CD4-positive, alpha-beta T cell treated with Interleukin-4 for 1 hour (primary cell): ENCODE measurements at regions not wholly inside any gene's neighbourhood (a gene's known extent, or its start where the extent isn't known, plus 50 kb on each side); places are given as distances from the start of the nearest gene placed in this dataset.
"Not testable (repeated sequence)": the region's sequence is repeated elsewhere in the genome, so short reads cannot be mapped to it uniquely, and the experiment has no call there.

Experiments
- DNase-seq, 2 donors: peaks; one replicate each; pipeline ENCODE4 v3.0.0-alpha.2; 2020 to 2022

- DNase-seq, result no peak
Measured at GRCh38 chr6:109253366-109253765, 128.9 kb downstream of the CD164 start.

DNA sequence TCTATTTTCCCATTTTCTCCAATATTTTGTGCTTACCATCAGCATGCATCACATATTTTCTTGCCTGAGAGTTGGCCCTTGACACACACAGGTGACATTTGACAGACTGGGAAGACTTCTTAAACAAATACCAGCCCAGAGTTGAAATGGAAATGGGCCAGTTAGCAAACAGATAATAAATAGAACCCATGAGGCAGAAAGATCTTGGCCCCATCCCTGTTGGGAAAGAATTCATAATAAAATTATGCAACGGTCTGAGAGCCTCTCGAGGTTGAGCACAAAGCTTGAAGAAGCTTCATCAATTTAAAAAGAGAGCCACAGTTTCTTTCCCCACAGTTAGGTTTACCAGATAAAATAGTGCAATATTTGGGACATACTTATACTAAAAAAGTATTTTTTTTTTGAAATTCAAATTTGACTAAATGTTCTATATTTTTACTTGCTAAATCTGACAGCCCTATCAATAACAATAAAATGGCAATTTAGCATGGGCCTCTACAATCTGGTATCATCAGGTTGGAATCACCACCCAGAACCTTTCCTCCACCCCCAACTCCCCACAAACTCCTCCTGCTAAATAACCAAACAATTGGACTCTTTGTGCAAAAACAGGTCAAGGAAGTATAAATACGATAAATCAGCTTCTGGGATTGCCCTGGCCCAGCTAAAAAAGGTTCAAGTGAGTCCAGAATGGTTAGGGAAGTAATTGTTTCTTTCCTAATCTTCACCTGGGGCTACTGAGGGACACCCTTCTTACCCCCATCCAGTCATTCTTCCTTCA is 129.8 kb downstream of the CD164 start:
- DNase-seq, result no peak

- no peak for DNase-seq
Measured at GRCh38 chr6:109251839-109252238, 130.4 kb downstream of the CD164 start.

GRCh38 chr6:109250544-109251156 is 131.6 kb downstream of the CD164 start:
- DNase-seq, result not testable (repeated sequence)

- no peak for DNase-seq
Measured at GRCh38 chr6:109243863-109244825, 138.1 kb downstream of the CD164 start.

- no peak for DNase-seq
Measured at GRCh38 chr6:109242925-109243324, 139.3 kb downstream of the CD164 start.

GRCh38 chr6:109242029-109242428 is 140.2 kb downstream of the CD164 start:
- no peak for DNase-seq

- DNase-seq, result peak in 1 of 2 donors; percentile 6
Measured at GRCh38 chr6:109241199-109241598, 141.1 kb downstream of the CD164 start.

GRCh38 chr6:109240370-109241084 is 141.7 kb downstream of the CD164 start:
- no peak for DNase-seq

DNA sequence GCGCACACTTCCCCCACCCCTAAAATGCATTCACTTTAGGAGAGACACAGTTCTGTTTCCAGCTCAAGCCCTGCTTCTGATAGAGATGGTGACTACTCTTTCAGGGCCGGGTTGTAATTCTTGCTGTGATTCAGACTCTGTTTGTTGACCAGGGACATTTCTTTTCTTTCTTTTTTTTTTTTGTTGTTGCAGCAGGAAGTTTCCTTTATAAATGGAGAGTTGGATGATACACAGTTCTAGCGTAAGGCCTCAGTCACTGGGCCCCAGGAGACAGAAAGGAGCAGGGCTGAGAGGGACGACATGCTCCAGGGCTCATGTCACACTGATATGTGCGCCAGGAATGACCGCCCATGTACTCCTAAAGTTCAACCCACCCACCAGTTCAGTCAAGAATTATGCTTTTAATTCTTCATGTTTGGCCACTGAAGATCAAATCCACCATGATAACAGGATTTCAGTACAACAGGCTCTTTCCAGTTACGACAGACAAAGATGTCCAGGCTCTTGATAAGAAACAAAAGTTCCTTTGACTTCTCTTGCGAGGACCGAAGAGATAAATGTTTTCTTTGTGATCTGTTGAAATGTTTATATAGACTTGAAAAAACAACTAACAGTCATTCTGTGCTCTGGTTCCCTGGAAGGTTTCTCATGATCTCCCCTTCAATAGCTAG is 142.5 kb downstream of the CD164 start:
- DNase-seq, result no peak

DNA sequence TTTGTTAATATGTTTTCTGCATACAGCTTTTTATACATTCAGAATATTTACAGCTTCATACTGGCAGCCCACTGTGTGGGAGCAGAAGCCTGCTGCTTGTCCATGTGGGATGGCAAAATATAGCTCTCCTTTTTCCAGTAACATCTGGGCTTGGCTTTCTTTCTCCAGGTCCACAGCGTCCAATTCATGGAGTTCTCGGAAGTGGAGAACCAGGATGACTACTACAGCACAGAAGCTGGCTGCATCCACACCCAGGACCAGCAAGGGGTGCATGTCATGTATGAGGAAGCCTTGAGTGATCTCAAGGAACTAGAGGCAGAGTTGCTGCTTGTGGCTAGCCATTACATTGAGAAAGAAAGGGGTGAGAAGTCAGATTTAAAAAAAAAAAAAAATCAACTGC is 143.1 kb downstream of the CD164 start:
- DNase-seq, result no peak

DNA sequence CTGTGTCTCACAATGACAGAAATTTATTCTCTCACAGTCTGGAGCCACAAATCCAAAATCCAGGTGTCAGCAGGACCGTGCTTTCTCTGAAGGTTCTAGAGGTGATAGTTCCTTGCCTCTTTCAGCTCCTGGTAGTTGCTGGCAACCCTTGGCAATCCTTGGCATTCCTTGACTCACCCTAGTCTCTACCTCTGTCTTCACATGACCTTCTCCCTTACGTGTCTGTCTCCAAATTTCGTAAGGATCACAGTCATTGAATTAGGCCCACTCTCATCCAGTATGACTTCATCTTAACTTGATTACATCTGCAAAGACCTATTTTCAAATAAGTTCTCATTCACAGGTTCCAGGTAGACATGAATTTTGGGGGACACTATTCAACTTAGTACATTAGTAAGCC is 143.1 kb downstream of the CEP57L1 start:
- DNase-seq, result no peak

DNA sequence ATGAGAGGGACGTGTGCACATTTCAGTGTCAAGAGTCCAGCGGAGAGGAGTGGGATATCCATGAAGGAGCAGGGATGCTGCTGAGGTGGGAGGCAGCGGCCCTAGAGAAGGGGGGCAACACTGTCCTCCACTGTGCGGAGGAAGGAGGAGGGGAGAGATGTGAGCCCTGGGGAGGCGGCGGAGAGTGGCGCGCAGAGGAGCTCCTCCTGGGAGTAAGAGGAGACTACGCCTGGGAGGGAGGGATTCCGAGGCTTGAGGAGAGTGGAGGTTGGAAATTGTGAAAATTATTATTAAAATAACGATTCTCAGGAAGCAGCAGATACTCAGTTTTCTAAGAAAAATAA is 142.7 kb downstream of the CEP57L1 start:
- no peak for DNase-seq

DNA sequence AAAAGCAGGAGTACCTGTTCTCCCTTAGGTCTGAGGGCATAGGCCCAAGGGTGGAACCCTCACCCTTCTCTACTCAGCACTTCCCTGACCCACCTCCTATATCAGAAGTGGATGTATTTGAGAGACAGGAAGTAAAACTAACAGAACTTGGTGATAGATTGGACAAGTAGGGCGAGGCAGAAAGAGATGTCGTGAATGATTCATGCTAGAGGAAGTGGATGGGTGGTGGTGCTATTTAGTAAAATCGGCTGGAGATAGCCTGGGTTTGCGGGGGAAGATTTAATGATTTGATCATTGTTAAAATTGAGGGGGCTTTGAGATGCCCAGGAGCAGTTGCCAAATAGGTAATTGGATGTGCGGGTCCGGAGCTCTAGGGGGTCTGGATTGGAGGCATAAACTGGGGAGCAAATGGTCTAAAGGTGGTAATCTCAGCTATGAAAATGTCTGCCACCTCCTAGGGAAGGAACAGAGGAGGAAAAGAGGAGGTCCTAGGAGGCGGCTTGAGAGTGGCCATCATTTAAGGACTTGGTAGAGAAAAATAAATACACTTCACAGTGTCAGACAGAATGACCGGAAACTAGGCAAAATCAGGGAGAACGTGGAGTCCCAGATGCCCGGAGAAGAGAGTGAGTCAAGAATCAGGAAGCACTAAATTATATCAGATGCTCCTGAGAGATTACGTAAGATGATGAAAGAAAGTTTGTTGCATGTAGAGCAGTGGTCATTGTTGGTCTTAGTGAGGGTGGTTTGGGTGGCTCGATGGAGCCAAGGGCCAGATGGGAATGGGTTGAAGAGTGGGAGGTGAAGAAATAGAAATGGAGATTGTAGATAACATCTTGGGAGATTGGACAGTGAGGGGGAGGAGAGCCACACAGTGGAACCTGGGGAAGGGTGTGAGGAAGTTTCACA is 142.0 kb downstream of the CEP57L1 start:
- DNase-seq, result peak; percentile 13 to 35

DNA sequence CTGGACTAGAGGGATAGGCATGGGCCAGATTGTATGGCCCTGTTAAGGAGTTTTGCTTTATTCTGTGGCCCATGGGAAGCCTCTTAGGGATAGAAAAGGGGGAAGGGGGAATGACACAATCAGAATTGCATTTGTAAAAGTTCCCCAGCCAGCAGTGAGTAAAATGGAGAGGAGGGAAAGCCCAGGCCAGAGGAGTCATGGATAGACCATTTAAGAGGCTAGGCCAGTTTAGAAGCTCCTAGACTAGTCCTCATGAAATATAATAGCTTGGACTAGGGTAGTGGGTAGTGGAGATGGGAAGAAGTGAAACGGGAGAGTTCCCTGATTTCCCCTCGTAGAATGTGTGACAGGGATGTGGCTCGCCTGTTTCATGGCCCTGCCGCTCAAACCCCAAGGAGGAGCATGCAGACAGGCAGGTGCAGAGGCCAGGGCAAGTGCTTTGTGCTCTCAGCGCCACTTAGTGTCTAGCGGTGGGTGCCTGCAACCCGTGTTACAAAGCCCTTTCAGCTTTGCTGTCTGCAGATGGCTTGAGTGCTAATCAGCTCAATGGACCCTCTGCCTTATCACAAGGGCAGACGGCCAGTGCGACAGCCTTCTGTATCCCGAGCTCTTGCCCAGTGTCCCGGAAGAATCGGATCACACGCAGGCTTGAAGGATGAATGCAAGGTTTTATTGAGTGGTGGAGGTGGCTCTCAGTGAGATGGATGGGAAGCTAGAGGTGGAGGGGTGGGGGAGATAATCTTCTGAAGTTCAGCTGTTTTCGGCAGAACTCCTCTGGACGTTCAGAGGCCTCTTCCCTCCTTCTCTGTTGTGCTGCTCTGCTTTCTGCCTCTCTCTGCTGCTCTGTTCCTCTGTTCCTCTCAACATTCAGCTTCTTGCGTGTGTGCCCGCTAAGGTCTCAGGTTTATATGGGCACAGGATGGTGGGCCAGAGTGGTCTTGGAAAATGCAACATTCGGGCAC is 141.1 kb downstream of the CEP57L1 start:
- DNase-seq, result peak; percentile 13 to 19

DNA sequence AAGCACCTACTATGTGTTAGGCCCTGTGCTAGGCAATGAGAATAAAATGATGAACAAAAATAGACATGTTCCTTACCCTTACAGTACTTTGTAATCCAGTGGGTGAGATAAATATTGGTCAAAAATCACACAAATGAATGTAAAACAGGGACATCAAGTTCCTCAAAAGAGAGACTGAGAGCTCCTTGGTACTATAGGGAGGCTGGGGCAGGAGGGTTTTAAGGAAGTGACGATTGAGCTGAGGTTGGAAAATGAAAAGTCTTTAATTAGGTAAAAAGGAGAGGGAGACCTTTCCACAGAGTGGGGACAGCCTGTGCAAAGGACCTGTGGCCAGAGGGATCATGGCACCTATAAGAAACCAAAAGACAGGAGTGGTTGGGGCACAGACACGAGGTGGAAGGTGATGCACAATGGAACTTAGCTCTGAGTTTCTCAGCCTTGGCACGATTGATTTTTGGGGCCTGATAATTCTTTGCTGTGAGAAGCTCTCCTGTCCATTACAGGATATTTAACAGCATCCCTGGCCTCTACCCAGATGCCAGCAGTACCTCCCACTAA is 140.3 kb downstream of the CEP57L1 start:
- no peak for DNase-seq

- DNase-seq, result no peak
Measured at GRCh38 chr6:109230453-109230852, 135.1 kb downstream of the CEP57L1 start.

GRCh38 chr6:109229536-109229935 is 134.2 kb downstream of the CEP57L1 start:
- no peak for DNase-seq

GRCh38 chr6:109227646-109228045 is 132.3 kb downstream of the CEP57L1 start:
- DNase-seq, result no peak

- no peak for DNase-seq
Measured at GRCh38 chr6:109226353-109226752, 131.0 kb downstream of the CEP57L1 start.
